ENCODE measurements at regions not wholly inside any gene's neighbourhood (a gene's known extent, or its start where the extent isn't known, plus 50 kb on each side); places are given as distances from the start of the nearest gene placed in this dataset.

DNA sequence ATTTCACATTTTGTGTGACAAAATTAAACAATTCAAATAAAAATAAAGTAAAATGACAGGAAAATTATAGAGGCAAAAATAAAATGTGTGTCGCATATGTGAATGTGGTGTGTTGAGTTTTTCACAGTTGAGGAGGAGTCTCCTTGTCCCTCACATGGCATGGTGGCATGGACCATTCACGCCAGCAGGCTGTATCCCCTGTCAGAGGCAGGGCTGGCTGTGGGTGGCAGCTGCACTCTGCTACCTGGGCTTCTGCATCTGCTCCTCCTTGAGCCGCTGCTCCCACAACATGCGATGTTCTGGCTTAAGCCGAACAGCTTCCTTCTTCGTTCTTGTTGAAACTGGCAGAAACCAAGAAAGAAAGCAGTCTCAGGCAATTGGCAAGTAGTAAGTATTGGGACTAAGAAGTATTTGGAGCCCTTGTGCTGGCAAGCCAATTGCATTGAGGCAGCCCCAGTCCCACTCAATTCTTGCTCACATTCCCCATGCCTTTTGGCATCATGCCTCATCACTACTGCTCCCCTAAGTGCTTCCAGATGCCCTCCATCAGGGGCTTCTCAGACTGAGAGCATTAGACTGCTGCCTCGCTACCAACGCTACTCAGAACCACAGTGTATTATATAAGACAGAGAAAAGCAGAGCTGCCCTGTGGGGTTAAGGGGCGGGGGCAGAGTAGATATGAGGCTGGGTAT, 177.9 kb upstream of the NABP1 start:
- Histone ChIP-seq H3K9me3 (replicated peaks; ENCODE audit: control insufficient read depth, insufficient read depth, low read length) (no peaks in the 10 kb centered on the region), H3K36me3 (ENCODE audit: control insufficient read depth in 2 of 2, extremely low read depth in 1 of 2, insufficient read depth in 2 of 2, low read length in 2 of 2) (no peaks in the 10 kb centered on the region), H2AFZ (ENCODE audit: low read depth, low read length) (no peak overlapping the region), H3K27me3 (ENCODE audit: control insufficient read depth in 2 of 2, insufficient read depth in 2 of 2, low read length in 2 of 2) (no peaks in the 10 kb centered on the region), H3K9ac (replicated peaks; ENCODE audit: extremely low read depth, insufficient read depth, low read length) (no peak overlapping the region), H4K20me1 (replicated peaks; ENCODE audit: control insufficient read depth, extremely low read depth, insufficient read depth, low read length) (no peaks in the 10 kb centered on the region), H3K79me2 (ENCODE audit: control insufficient read depth, insufficient read depth, low read length) (no peaks in the 10 kb centered on the region), H3K4me1 (ENCODE audit: control insufficient read depth, extremely low read depth, insufficient read depth, low read length) (no peaks in the 10 kb centered on the region), H3K27ac (ENCODE audit: insufficient read depth, low read depth, low read length) (no peak overlapping the region), H3K4me2 (ENCODE audit: insufficient read depth, low read length) (no peak overlapping the region), H3K4me3 (replicated peaks in 1 of 3; ENCODE audit: insufficient read depth in 1 of 3, low read depth in 1 of 3, low read length in 3 of 3) (no peak overlapping the region), H3K9me1 (replicated peaks; ENCODE audit: control insufficient read depth, extremely low read depth, insufficient read depth, low read length) (no peaks in the 10 kb centered on the region)
- FAIRE-seq, result no peak
- dilution Hi-C loops (cut with MboI; ENCODE audit: extremely low pct_ligation_motif_present, low sequenced_read_pairs), result no loop called here
- POLR2A ChIA-PET, result no interaction called here
- intact Hi-C loops (cut with micrococcal nuclease), result no loop called here
- BruUV-seq (replicated peaks), result no TSS peak
- TF ChIP-seq, protein P1, sequence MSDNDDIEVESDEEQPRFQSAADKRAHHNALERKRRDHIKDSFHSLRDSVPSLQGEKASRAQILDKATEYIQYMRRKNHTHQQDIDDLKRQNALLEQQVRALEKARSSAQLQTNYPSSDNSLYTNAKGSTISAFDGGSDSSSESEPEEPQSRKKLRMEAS (IDR thresholded peaks at IDR 0.05; ENCODE audit: insufficient read depth, insufficient read length), result no peak
- TF ChIP-seq MYC (IDR thresholded peaks at IDR 0.05; ENCODE audit: low read depth, low read length), result no peak
- TF ChIP-seq FOS (IDR thresholded peaks at IDR 0.05; ENCODE audit: borderline replicate concordance, insufficient read depth, low read length), result no peak
- TF ChIP-seq, protein P2, sequence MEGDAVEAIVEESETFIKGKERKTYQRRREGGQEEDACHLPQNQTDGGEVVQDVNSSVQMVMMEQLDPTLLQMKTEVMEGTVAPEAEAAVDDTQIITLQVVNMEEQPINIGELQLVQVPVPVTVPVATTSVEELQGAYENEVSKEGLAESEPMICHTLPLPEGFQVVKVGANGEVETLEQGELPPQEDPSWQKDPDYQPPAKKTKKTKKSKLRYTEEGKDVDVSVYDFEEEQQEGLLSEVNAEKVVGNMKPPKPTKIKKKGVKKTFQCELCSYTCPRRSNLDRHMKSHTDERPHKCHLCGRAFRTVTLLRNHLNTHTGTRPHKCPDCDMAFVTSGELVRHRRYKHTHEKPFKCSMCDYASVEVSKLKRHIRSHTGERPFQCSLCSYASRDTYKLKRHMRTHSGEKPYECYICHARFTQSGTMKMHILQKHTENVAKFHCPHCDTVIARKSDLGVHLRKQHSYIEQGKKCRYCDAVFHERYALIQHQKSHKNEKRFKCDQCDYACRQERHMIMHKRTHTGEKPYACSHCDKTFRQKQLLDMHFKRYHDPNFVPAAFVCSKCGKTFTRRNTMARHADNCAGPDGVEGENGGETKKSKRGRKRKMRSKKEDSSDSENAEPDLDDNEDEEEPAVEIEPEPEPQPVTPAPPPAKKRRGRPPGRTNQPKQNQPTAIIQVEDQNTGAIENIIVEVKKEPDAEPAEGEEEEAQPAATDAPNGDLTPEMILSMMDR (IDR thresholded peaks at IDR 0.05; ENCODE audit: extremely low read depth in 1 of 2, insufficient read depth in 1 of 2, low read depth in 1 of 2, low read length in 2 of 2), result no peak
- no peak for TF ChIP-seq GATA2 (IDR thresholded peaks at IDR 0.05; ENCODE audit: insufficient read depth, insufficient read length, low read depth, low read length)
- no peak for TF ChIP-seq EZH2 (IDR thresholded peaks at IDR 0.05; ENCODE audit: borderline replicate concordance, low read depth, low read length, severe bottlenecking)
- TF ChIP-seq POLR2AphosphoS5 (IDR thresholded peaks at IDR 0.05; ENCODE audit: insufficient read depth, low read depth, low read length), result no peak
- TF ChIP-seq POLR2A (IDR thresholded peaks at IDR 0.05; ENCODE audit: low read depth, low read length), result no peak
- TF ChIP-seq JUN (IDR thresholded peaks at IDR 0.05; ENCODE audit: borderline replicate concordance, insufficient read depth, insufficient read length, low read depth), result no peak
- CTCF ChIA-PET, result interaction anchor here (0.9 to 6.9 kb wide), 17 partner anchors 11 to 448 kb away, joined by 3 to 149 read pairs (median 4); no protein-coding TSS in a partner anchor
- no peak for DNase-seq (ENCODE audit: low read depth, low spot score)

All from endothelial cell of umbilical vein (primary cell).